AG08395 (cell line): ENCODE measurements at regions not wholly inside any gene's neighbourhood (a gene's known extent, or its start where the extent isn't known, plus 50 kb on each side); places are given as distances from the start of the nearest gene placed in this dataset.
A peak's percentile ranks its signal among the peaks of the same experiment; 100 is the strongest.

Experiments used
- DNase-seq: peaks from one replicate; pipeline ENCODE4 v3.0.0; 2012; ENCODE audit warnings: mixed read lengths, low spot score

GRCh38 chr18:60445341-60445740 is 72.8 kb upstream of the MC4R start:
- DNase-seq: no peak

DNA sequence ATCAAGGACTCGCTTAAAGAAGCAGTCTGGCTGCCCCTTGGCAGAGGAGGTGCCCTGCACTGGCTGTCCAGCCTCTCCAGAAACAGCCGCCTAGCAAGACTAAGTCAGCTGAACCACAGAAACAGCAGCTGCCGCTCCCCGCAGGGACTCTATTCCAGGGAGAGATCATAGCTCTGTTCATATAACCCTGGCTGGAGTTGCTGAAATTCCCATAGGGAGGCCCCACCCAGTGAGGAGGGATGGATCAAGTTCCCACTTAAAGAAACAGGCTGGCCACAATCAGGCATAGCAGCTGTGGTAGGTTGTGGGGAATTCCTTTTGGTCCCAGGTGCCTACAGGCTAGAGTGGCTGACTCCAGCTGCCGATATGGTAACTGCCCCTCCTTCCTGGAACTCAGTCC is 74.2 kb upstream of the MC4R start:
- no peak for DNase-seq

DNA sequence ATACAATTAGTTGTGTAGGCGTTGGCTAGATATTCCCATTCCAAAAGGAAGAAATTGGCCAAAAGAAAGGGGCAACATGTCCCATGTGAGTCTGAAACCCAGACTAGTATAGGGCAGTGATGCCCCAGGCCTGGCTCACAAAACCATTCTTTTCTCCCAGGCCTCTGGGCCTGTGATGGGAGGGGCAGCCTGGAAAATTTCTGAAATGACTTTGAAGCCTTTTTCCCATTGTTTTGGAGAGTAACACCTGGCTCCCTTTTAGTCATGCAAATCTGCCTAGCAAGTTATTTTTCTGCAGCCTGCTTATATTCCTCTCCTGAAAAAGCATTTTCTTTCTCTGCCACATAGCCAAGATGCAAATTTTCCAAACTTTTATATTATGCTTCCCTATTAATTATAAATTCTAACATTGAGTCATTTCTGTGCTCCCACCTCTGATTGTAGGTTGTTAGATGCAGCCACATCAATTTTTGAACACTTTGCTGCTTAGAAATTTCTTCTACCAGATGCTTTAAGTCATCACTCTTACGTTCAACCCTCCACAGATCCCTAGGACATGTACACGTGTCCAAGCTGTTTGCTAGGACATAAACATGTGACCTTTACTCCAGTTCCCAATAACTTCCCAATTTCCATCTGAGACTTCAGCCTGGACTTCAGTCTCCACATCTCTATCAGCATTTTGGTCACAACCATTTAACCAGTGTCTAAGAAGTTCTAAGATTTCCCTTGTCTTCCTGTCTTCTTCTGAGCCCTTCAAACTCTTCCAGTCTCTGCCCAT is 76.1 kb upstream of the MC4R start:
- no peak for DNase-seq

DNA sequence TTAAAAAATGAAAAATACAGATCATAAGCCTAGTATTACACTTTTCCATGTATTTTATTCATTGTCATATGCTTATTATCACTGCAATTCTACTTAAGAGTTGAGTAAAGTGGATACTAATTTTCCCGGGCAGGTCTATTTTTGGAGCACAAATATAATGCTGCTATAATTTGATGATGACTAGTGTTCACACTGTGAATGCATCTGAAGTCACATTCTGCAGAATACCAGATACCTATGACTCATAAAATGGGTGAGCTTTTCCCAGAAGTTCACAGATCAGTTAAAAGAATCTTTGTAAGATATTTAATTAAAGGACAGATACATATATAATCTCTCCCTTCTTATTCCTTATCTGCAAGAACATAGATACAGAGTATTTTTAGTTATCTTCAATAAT is 79.8 kb upstream of the MC4R start:
- DNase-seq: peak; percentile 41

- DNase-seq: peak; percentile 36
Observed at GRCh38 chr18:60466677-60467076, 94.1 kb upstream of the MC4R start.

DNA sequence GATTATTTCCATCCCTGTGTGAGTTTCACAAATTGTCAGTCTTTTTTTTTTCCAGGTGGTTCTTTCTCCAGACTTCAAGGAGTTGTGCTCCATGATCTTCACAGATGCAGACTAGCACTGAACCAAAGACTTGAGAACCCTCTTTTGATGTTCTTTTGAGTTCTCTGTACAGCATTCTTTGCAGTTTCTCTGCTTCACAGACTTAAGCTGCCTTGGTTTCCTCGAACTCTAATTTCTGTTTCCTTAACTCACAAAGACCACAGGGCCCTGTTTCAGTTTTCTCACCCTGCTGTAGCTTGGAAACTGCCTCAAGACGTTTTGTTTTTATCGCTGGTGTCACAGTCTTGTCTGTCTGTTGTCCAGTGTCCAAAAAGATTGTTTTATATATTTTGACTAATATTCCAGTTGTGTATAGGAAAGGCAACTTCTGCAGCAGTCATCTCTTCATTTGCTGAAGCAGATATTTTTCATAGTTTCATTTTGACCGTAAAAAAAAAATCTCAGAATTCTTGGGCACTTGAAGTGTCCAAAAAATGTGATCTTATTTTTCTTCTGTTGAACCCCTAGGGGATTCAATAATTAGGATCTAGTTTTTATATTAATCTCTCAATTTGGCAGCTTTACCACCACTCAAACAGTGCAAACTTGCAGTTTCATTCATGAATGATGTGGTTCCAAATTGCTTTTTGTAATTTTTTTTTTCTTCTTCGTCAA is 97.0 kb upstream of the MC4R start:
- DNase-seq: no peak

DNA sequence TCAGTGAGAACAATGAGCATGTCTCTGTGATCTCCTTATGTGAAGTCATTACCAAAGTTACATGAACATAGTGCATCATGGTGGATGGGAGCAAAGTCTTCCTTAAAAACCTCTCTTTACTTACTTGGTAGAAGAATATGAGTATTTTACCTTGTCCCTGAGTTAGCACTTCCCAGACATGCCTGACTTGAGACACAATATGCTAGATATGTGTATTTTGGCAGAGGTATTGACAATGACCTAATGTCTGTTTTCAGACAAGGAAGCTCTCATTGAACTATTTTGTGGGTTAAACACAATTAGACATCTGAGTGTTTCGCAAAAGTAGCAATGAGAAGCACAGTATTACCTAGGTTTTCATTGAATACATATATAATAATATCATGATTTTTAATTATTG is 99.1 kb upstream of the MC4R start:
- no peak for DNase-seq

- DNase-seq: peak; percentile 35
Observed at GRCh38 chr18:60485201-60485600, 112.6 kb upstream of the MC4R start.

- DNase-seq: no peak
Observed at GRCh38 chr18:60493066-60493465, 120.5 kb upstream of the MC4R start.

- DNase-seq: no peak
Observed at GRCh38 chr18:60499675-60500074, 127.1 kb upstream of the MC4R start.

GRCh38 chr18:60500960-60501359 is 128.4 kb upstream of the MC4R start:
- DNase-seq: no peak

- DNase-seq: no peak
Observed at GRCh38 chr18:60502591-60502990, 130.0 kb upstream of the MC4R start.

DNA sequence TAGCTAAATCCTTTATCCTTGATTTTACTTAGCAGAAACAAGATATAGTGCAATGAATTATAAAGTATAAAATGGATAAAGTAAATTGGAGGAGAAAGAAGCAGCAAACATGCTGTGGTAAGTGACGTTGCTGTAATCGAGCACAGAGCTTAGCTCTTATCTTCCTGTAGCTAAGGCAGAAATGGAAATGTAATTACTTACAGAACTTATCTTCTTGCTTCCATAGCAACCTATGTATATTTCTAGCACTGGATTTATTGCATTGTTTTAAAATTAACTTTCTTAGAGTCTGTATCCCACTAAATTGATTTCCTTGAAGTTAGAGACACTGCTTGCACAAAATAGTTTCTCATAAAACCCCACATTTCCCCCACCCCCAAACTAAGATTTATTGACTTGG is 130.6 kb upstream of the MC4R start:
- no peak for DNase-seq

DNA sequence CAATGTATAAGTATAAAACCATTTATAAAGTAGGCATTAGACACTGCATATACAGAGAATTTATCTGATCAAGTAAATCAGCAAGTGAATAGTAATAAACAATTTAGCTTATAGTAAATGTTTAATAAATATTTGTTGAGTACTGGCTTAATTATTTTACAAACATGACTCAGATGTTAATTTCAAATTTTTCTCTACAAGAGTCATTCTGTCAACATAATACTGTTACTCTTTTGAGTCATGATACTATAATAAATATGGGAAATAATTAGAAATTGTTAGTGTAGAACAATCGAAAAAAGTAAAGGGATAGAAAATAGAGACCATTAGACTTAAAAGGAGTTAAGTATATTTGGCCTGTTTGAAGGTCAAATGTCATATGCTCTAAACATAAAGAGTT is 133.6 kb upstream of the MC4R start:
- no peak for DNase-seq

GRCh38 chr18:60506682-60507081 is 134.1 kb upstream of the MC4R start:
- peak; percentile 21 for DNase-seq

DNA sequence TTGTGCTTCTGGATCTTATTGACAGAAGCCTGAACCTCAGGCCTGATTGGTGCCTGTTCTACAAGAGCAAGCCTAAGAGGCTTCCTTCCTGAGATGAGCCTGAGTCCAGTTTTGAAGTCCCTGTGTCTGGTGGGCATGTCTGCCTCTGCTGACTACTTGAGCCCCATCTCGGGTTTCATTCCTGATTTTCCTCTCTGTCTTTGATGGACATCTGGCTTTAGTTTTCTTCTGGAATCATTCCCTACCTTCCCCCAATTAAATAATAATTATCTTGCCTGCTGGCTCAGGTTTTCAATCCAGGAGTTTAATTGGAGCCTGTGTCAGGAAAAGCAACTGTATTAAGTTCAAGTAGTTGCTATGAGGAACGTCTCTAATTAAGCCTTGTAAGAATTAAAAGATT is 135.5 kb upstream of the MC4R start:
- no peak for DNase-seq

GRCh38 chr18:60534538-60534937 is 162.0 kb upstream of the MC4R start:
- DNase-seq: no peak

- DNase-seq: no peak
Observed at GRCh38 chr18:60537074-60537473, 164.5 kb upstream of the MC4R start.

DNA sequence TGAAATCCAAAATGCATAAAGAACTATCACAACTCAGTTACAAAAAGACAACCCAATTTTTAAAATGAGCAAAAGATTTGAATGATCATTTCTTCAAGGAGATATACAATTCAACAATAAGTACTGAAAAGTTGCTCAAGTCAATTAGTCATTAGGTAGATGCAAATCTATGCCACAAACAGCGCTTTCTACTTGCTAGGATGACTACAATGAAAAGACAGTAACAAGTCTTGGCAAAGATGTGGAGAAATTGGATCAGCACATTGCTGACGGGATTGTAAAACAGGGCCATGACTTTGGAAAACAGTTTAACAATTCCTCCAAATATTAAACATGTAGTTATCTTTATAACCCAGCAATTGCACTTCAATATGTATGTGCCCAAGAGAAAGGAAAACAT is 166.3 kb upstream of the MC4R start:
- no peak for DNase-seq

GRCh38 chr18:60541661-60542060 is 169.1 kb upstream of the MC4R start:
- DNase-seq: no peak

GRCh38 chr18:60543646-60544045 is 171.1 kb upstream of the MC4R start:
- no peak for DNase-seq

GRCh38 chr18:60549338-60549960 is 176.9 kb upstream of the MC4R start:
- DNase-seq: peak; percentile 45

DNA sequence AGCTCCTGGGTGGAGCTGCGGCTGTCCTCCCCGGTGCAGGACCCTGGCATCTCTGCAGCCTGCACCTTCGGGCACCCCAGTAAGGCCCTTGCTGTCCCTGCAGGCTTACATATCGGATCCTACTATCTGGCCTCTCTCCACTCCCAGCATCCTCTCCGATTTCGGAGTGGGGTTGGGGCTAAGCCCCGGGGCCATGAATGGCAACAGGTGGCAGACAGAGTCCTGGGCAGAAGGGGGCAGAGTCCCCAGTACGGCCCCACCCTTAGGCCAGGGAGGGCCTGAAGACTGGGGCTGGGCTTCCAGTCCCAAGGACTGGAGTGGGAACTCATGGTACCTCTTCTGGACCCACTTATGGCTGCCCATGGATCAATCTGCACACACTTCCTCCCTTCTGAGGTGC is 180.4 kb upstream of the MC4R start:
- no peak for DNase-seq
